ENCODE measurements at regions not wholly inside any gene's neighbourhood (a gene's known extent, or its start where the extent isn't known, plus 50 kb on each side); places are given as distances from the start of the nearest gene placed in this dataset.

GRCh38 chr16:58931436-58931835 lies 197.3 kb upstream of the GOT2 start:
- Histone ChIP-seq H3K4me3 (no peak overlapping the region), H3K27me3 (no peaks in the 10 kb centered on the region), H3K27ac (no peak overlapping the region), H3K36me3 (replicated peaks in 1 of 2; ENCODE audit: insufficient read depth in 1 of 2, low read depth in 2 of 2) (no peaks in the 10 kb centered on the region), H3K9me3 (no peaks in the 10 kb centered on the region), H3K4me1 (no peaks in the 10 kb centered on the region)
- DNase-seq: no peak
- intact Hi-C loops (cut with DNase I): no loop called here
- no peak for TF ChIP-seq CTCF (IDR thresholded peaks at IDR 0.05)
- no peak for TF ChIP-seq POLR2A (IDR thresholded peaks at IDR 0.05)
- WGBS, 2 donors: 64 to 65% methylated on average over 4 of the region's 4 CpGs
- no peak for ATAC-seq

DNA sequence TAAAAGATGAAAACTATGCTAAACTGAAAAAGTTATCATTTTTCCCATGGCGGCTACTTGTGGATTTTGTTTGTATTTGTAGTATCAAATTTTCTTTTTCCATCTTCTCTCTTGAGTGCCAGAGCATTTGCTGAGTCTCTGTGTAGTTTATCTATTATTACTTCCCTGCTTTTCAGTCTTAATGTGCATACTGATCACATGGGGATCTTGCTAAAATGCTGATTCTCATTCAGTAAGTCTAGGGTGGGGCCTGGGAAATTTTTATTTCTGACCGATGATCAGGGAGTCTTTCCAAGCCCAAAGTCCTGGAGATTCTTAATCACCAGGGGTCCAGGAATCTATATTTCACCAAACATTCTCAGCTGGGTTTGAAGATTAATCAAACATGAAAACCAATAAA lies 189.0 kb upstream of the GOT2 start:
- WGBS, 2 donors: 59 to 82% methylated on average over 2 of the region's 2 CpGs
- Histone ChIP-seq H3K4me1 (no peaks in the 10 kb centered on the region), H3K27ac (no peak overlapping the region), H3K9me3 (no peaks in the 10 kb centered on the region), H3K36me3 (replicated peaks in 1 of 2; ENCODE audit: insufficient read depth in 1 of 2, low read depth in 2 of 2) (no peaks in the 10 kb centered on the region), H3K4me3 (no peak overlapping the region), H3K27me3 (no peaks in the 10 kb centered on the region)
- DNase-seq (no peak), ATAC-seq (no peak)
- intact Hi-C loops (cut with DNase I): no loop called here
- TF ChIP-seq CTCF (IDR thresholded peaks at IDR 0.05) (no peak), POLR2A (IDR thresholded peaks at IDR 0.05) (no peak)

DNA sequence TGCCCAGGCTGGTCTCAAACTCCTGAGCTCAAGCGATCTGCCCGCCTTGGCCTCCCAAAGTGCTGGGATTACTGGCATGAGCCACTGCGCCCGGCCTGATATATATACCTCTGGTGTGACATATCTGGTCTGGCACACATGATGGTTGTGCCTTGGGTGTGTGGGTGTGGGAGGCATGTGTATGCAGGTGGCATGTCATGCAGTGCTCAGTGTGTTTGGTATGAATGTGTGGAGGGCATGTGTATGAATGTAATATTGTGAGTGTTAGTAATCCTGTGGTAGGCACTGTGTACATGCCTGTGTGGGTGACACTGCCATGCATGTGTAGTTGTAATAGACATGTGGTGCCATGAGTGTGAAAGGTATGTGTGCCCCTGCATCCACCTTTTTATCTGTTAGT lies 179.3 kb upstream of the GOT2 start:
- intact Hi-C loops (cut with DNase I): no loop called here
- no peak for DNase-seq

DNA sequence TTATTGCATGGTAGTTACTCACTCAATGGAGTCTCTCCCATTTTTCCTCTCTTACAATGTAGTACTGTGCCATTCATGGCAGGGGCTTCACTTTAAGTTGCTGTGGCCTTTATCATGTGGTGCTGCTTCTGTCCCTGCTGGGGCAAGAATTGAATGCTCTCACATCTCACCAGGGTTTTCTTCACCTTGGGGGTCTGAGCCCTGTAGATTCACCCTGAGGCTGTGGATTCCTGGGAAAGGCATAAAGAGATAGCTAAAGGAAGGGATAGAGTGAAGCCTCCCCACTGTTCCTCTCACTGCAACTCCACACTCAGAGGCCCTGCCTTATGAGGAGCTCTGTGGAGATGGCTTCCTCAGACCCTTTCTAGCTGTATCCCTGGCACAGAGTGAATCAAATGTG lies 178.5 kb upstream of the GOT2 start:
- no peaks in the 10 kb centered on the region for H3K36me3 ChIP-seq (replicated peaks in 1 of 2; ENCODE audit: insufficient read depth in 1 of 2, low read depth in 2 of 2)
- H3K4me1 ChIP-seq: no peaks in the 10 kb centered on the region
- no peak overlapping the region for H3K4me3 ChIP-seq
- H3K9me3 ChIP-seq: no peaks in the 10 kb centered on the region
- no peaks in the 10 kb centered on the region for H3K27me3 ChIP-seq
- ATAC-seq (no peak), DNase-seq (no peak)
- H3K27ac ChIP-seq: no peak overlapping the region
- intact Hi-C loops (cut with DNase I): no loop called here
- TF ChIP-seq POLR2A (IDR thresholded peaks at IDR 0.05) (no peak), CTCF (IDR thresholded peaks at IDR 0.05) (no peak)

More for the DNA sequence above, 179.3 kb upstream of the GOT2 start:
- TF ChIP-seq CTCF (IDR thresholded peaks at IDR 0.05): no peak
- TF ChIP-seq POLR2A (IDR thresholded peaks at IDR 0.05): no peak
- H3K4me3 ChIP-seq: no peak overlapping the region
- H3K36me3 ChIP-seq (replicated peaks in 1 of 2; ENCODE audit: insufficient read depth in 1 of 2, low read depth in 2 of 2): no peaks in the 10 kb centered on the region
- no peaks in the 10 kb centered on the region for H3K27me3 ChIP-seq
- H3K4me1 ChIP-seq: no peaks in the 10 kb centered on the region
- no peak for ATAC-seq
- no peaks in the 10 kb centered on the region for H3K9me3 ChIP-seq
- no peak overlapping the region for H3K27ac ChIP-seq
- 60 to 74% methylated on average over 2 to 4 of the region's 4 CpGs for WGBS, 2 donors

- ATAC-seq: no peak
- Histone ChIP-seq H3K27ac (no peak overlapping the region), H3K4me1 (no peaks in the 10 kb centered on the region), H3K4me3 (no peak overlapping the region), H3K36me3 (replicated peaks in 1 of 2; ENCODE audit: insufficient read depth in 1 of 2, low read depth in 2 of 2) (no peaks in the 10 kb centered on the region), H3K27me3 (no peaks in the 10 kb centered on the region), H3K9me3 (no peaks in the 10 kb centered on the region)
- no peak for DNase-seq
- no peak for TF ChIP-seq POLR2A (IDR thresholded peaks at IDR 0.05)
- no peak for TF ChIP-seq CTCF (IDR thresholded peaks at IDR 0.05)
- WGBS, 2 donors: 54 to 64% methylated on average over 8 of the region's 8 CpGs
- intact Hi-C loops (cut with DNase I): no loop called here
These were observed 173.0 kb upstream of the GOT2 start for GRCh38 chr16:58906981-58907715.
